Skeletal muscle tissue (tissue), 3 donors: ENCODE measurements at regions not wholly inside any gene's neighbourhood (a gene's known extent, or its start where the extent isn't known, plus 50 kb on each side); places are given as distances from the start of the nearest gene placed in this dataset.

Source experiments
- H3K27ac ChIP-seq: one replicate; pipeline ENCODE4 v1.7.0; 2013; ENCODE audit warnings: mild to moderate bottlenecking, low read depth, low read length, inconsistent platforms
- H3K27me3 ChIP-seq, 3 donors: one replicate each; pipeline ENCODE4 v1.7.0; 2013; ENCODE audit warnings: low read length in 3 of 3; ENCODE audit not compliant: control insufficient read depth in 3 of 3, insufficient read depth in 3 of 3
- H3K36me3 ChIP-seq, 3 donors: one replicate each; pipeline ENCODE4 v1.7.0; 2013; ENCODE audit warnings: low read length in 3 of 3; ENCODE audit not compliant: control insufficient read depth in 3 of 3, insufficient read depth in 3 of 3
- H3K4me1 ChIP-seq, 3 donors: one replicate each; pipeline ENCODE4 v1.7.0; 2013; ENCODE audit warnings: low read length in 3 of 3, mild to moderate bottlenecking in 3 of 3; ENCODE audit not compliant: control insufficient read depth in 3 of 3, insufficient read depth in 3 of 3
- H3K4me3 ChIP-seq, 3 donors: one replicate each; pipeline ENCODE4 v1.7.0; 2013; ENCODE audit warnings: low read length in 3 of 3
- H3K9ac ChIP-seq, 3 donors: one replicate each; pipeline ENCODE4 v1.7.0; 2013; ENCODE audit warnings: low read length in 3 of 3, mild to moderate bottlenecking in 3 of 3, moderate library complexity in 2 of 3, low read depth in 1 of 3
- H3K9me3 ChIP-seq, 3 donors: one replicate each; pipeline ENCODE4 v1.7.0; 2013; ENCODE audit warnings: low read length in 3 of 3; ENCODE audit not compliant: control insufficient read depth in 3 of 3
- donor health status: Osteomylitis.

- Histone ChIP-seq H3K4me3 (no peak overlapping the region), H3K9ac (no peak overlapping the region), H3K4me1 (no peaks in the 10 kb centered on the region), H3K27me3 (no peaks in the 10 kb centered on the region), H3K36me3 (no peaks in the 10 kb centered on the region), H3K9me3 (no peaks in the 10 kb centered on the region), H3K27ac (no peak overlapping the region)
Measured at GRCh38 chr4:129490516-129490915, 394.6 kb downstream of the C4orf33 start.

- no peaks in the 10 kb centered on the region for H3K9me3 ChIP-seq
- H3K9ac ChIP-seq, result no peak overlapping the region
- no peaks in the 10 kb centered on the region for H3K36me3 ChIP-seq
- H3K4me1 ChIP-seq, result no peaks in the 10 kb centered on the region
- no peak overlapping the region for H3K4me3 ChIP-seq
- no peaks in the 10 kb centered on the region for H3K27me3 ChIP-seq
- no peak overlapping the region for H3K27ac ChIP-seq
Measured at GRCh38 chr4:129498626-129499025, 402.7 kb downstream of the C4orf33 start.

- Histone ChIP-seq H3K36me3 (no peaks in the 10 kb centered on the region), H3K4me3 (no peak overlapping the region), H3K9ac (no peak overlapping the region), H3K27ac (no peak overlapping the region), H3K4me1 (no peaks in the 10 kb centered on the region), H3K27me3 (no peaks in the 10 kb centered on the region), H3K9me3 (no peaks in the 10 kb centered on the region)
Measured at GRCh38 chr4:129514852-129515251, 418.9 kb downstream of the C4orf33 start.

- no peak overlapping the region for H3K9ac ChIP-seq
- H3K4me3 ChIP-seq, result no peak overlapping the region
- H3K9me3 ChIP-seq, result no peaks in the 10 kb centered on the region
- no peaks in the 10 kb centered on the region for H3K36me3 ChIP-seq
- no peaks in the 10 kb centered on the region for H3K4me1 ChIP-seq
- no peak overlapping the region for H3K27ac ChIP-seq
- H3K27me3 ChIP-seq, result no peaks in the 10 kb centered on the region
Measured at GRCh38 chr4:129515356-129515755, 419.4 kb downstream of the C4orf33 start.

- Histone ChIP-seq H3K27me3 (no peaks in the 10 kb centered on the region), H3K4me1 (no peaks in the 10 kb centered on the region), H3K4me3 (no peak overlapping the region), H3K9ac (no peak overlapping the region), H3K27ac (no peak overlapping the region), H3K9me3 (no peaks in the 10 kb centered on the region), H3K36me3 (no peaks in the 10 kb centered on the region)
Measured at GRCh38 chr4:129526812-129527211, 430.9 kb downstream of the C4orf33 start.

GRCh38 chr4:129531253-129531652 lies 435.3 kb downstream of the C4orf33 start:
- H3K36me3 ChIP-seq, result no peaks in the 10 kb centered on the region
- H3K27ac ChIP-seq, result no peak overlapping the region
- H3K4me3 ChIP-seq, result no peak overlapping the region
- H3K9ac ChIP-seq, result no peak overlapping the region
- no peaks in the 10 kb centered on the region for H3K4me1 ChIP-seq
- no peaks in the 10 kb centered on the region for H3K27me3 ChIP-seq
- H3K9me3 ChIP-seq, result no peaks in the 10 kb centered on the region

- Histone ChIP-seq H3K9me3 (no peaks in the 10 kb centered on the region), H3K4me1 (no peaks in the 10 kb centered on the region), H3K9ac (no peak overlapping the region), H3K36me3 (no peaks in the 10 kb centered on the region), H3K27me3 (no peaks in the 10 kb centered on the region), H3K27ac (no peak overlapping the region), H3K4me3 (no peak overlapping the region)
Measured at GRCh38 chr4:129532573-129532972, 436.6 kb downstream of the C4orf33 start.

GRCh38 chr4:129543299-129543698 lies 447.3 kb downstream of the C4orf33 start:
- Histone ChIP-seq H3K27me3 (no peaks in the 10 kb centered on the region), H3K9me3 (no peaks in the 10 kb centered on the region), H3K4me1 (no peaks in the 10 kb centered on the region), H3K4me3 (no peak overlapping the region), H3K36me3 (no peaks in the 10 kb centered on the region), H3K9ac (no peak overlapping the region), H3K27ac (no peak overlapping the region)

GRCh38 chr4:129545599-129546278 lies 449.8 kb downstream of the C4orf33 start:
- Histone ChIP-seq H3K9me3 (no peaks in the 10 kb centered on the region), H3K4me3 (no peak overlapping the region), H3K9ac (no peak overlapping the region), H3K4me1 (no peaks in the 10 kb centered on the region), H3K27ac (no peak overlapping the region), H3K36me3 (no peaks in the 10 kb centered on the region), H3K27me3 (no peaks in the 10 kb centered on the region)

- H3K36me3 ChIP-seq, result no peaks in the 10 kb centered on the region
- no peaks in the 10 kb centered on the region for H3K27me3 ChIP-seq
- H3K9me3 ChIP-seq, result no peaks in the 10 kb centered on the region
- no peaks in the 10 kb centered on the region for H3K4me1 ChIP-seq
- no peak overlapping the region for H3K27ac ChIP-seq
- no peak overlapping the region for H3K9ac ChIP-seq
- no peak overlapping the region for H3K4me3 ChIP-seq
Measured at GRCh38 chr4:129546531-129546930, 450.6 kb downstream of the C4orf33 start.
